LNCaP clone FGC (cell line): ENCODE measurements at regions not wholly inside any gene's neighbourhood (a gene's known extent, or its start where the extent isn't known, plus 50 kb on each side); places are given as distances from the start of the nearest gene placed in this dataset.

Experiments used
- DNase-seq: peaks from one replicate; pipeline ENCODE4 v3.0.0-alpha.2; 2011; ENCODE audit warnings: low read depth
- H3K4me3 ChIP-seq: 2 replicates; pipeline ENCODE4 v1.5.1; 2011; ENCODE audit warnings: mild to moderate bottlenecking, low read depth, low read length, control low read depth
- CTCF ChIP-seq: IDR thresholded peaks from 2 replicates; pipeline ENCODE4 v1.5.1; 2012; ENCODE audit warnings: mild to moderate bottlenecking; ENCODE audit not compliant: control insufficient read depth, insufficient read depth; ENCODE audit errors: extremely low read depth

- no peak for DNase-seq
- no peak for TF ChIP-seq CTCF
- no peak overlapping the region for H3K4me3 ChIP-seq
Measured at GRCh38 chr12:78767264-78767981, 97.2 kb upstream of the SYT1 start.

- no peak overlapping the region for H3K4me3 ChIP-seq
- no peak for TF ChIP-seq CTCF
- no peak for DNase-seq
Measured at GRCh38 chr12:78778339-78778738, 86.2 kb upstream of the SYT1 start.

DNA sequence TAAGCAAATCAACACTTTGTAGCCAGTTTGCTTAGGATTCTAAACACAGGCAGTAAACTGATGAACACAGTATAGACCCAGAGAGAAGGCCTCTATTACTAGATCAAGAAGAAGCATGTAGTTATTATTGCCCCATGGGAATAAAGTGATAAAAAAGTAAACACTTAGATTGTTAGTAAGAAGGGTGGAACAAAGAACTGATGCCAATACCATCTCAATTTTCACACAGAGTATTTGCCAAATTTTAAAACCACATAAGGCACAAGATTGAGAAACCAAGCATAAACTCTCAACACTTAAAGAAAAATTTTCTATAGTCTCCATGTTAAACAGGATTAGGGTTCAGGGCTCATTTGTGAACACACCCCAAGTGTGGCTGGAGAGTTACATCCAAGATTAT is 77.0 kb upstream of the SYT1 start:
- no peak overlapping the region for H3K4me3 ChIP-seq
- no peak for DNase-seq
- no peak for TF ChIP-seq CTCF

DNA sequence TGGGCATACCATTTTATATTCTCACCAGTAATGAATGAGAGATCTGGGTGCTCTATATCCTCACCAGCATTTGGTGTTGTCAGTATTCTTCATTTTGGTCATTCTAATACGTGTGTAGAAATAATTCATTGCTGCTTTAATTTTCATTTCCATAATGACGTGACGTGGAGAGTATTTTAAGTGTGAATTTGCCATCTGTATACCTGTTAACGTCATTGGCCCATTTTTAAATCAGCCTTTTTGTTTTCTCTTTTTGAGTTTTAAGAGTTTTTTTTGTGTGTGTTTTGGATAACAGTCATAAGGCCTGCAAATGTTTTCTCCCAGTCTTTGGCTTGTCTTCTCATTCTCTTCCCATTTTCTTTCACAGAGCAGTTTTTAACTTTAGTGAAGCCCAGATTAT is 74.4 kb upstream of the SYT1 start:
- no peak overlapping the region for H3K4me3 ChIP-seq
- no peak for DNase-seq
- TF ChIP-seq CTCF = no peak

DNA sequence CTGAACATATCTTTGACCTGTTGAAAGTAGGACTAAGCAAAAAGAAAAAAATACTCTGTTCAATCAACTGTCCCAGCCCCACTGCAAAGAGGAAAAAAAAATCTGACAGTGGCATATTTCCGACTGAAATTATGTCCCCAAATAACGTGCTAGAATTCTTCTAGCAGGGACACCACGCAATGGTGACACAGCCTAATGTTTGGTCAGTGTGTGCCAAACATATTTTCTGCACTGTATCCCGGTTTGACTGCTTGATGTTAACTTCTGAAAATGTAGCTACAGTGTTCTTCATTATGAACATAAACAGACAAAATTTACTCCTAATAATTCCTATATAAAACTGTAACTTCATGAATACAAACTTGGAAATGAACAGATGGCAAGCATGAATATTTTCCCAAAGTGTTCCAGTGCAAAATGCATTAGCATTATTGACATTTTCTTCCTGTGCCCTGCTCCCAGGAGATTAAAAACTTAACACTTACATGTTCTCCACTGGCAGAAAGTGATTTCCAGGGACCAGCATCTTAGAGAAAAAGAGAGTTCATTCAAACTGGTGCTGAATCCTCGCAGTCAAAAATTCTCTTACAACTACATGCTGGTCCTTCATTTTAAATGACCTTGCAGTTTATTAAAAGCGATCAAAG is 72.4 kb upstream of the SYT1 start:
- no peak for DNase-seq
- no peak for TF ChIP-seq CTCF
- H3K4me3 ChIP-seq = no peak overlapping the region

- no peak for TF ChIP-seq CTCF
- H3K4me3 ChIP-seq = no peak overlapping the region
- DNase-seq = no peak
Measured at GRCh38 chr12:78793491-78793890, 71.1 kb upstream of the SYT1 start.

- DNase-seq = no peak
- H3K4me3 ChIP-seq = no peak overlapping the region
- TF ChIP-seq CTCF = no peak
Measured at GRCh38 chr12:78793982-78794381, 70.6 kb upstream of the SYT1 start.
